Transverse colon (tissue), 4 donors: ENCODE measurements at regions not wholly inside any gene's neighbourhood (a gene's known extent, or its start where the extent isn't known, plus 50 kb on each side); places are given as distances from the start of the nearest gene placed in this dataset.

Experiments
- CTCF ChIP-seq, 5 experiments: fragments of 200-600 bp in 3 of 5; fragments of 450-650 bp in 2 of 5; sonication (generic) in 3 of 5; IDR thresholded peaks; 1 replicate in 2 of 5; 2 replicates in 3 of 5; pipeline ENCODE4 v1.5.1; 2016 to 2017; ENCODE audit warnings: antibody characterized with exemption in 5 of 5, inconsistent platforms in 3 of 5, mild to moderate bottlenecking in 2 of 5, moderate library complexity in 1 of 5
- EP300 ChIP-seq: sonication (generic); formaldehyde crosslinking; IDR thresholded peaks from one replicate; pipeline ENCODE4 v1.6.1; 2017; ENCODE audit warnings: antibody characterized with exemption, low read depth
- POLR2AphosphoS5 ChIP-seq, 3 donors: sonication (generic); formaldehyde crosslinking; IDR thresholded peaks; one replicate each; pipeline ENCODE4 v1.6.1; 2016; ENCODE audit warnings: antibody characterized with exemption in 3 of 3

GRCh38 chr12:61797266-61797665 is 462.9 kb upstream of the USP15 start:
- TF ChIP-seq CTCF (IDR thresholded peaks at IDR 0.05) (no peak), EP300 (no peak), POLR2AphosphoS5 (IDR thresholded peaks at IDR 0.05) (no peak)
